IgD-negative memory B cell (primary cell): ENCODE measurements at regions not wholly inside any gene's neighbourhood (a gene's known extent, or its start where the extent isn't known, plus 50 kb on each side); places are given as distances from the start of the nearest gene placed in this dataset.
A peak's percentile ranks its signal among the peaks of the same experiment; 100 is the strongest.

Experiments
- H3K27ac Mint-ChIP-seq, 3 donors: one replicate each; pipeline ENCODE4 v1.8.0; 2020 to 2022; ENCODE audit warnings: mild to moderate bottlenecking in 3 of 3, mixed read lengths in 3 of 3, moderate library complexity in 1 of 3
- H3K27me3 Mint-ChIP-seq: one replicate; pipeline ENCODE4 v1.8.0; 2021; ENCODE audit warnings: mixed read lengths
- H3K36me3 Mint-ChIP-seq: one replicate; pipeline ENCODE4 v1.8.0; 2020; ENCODE audit warnings: mild to moderate bottlenecking, mixed read lengths
- H3K4me1 Mint-ChIP-seq, 3 donors: one replicate each; pipeline ENCODE4 v1.8.0; 2020 to 2022; ENCODE audit warnings: mixed read lengths in 3 of 3, mild to moderate bottlenecking in 1 of 3
- H3K4me3 Mint-ChIP-seq, 4 donors: one replicate each; pipeline ENCODE4 v1.8.0; 2020 to 2022; ENCODE audit warnings: mild to moderate bottlenecking in 4 of 4, mixed read lengths in 4 of 4, moderate library complexity in 3 of 4
- H3K9me3 Mint-ChIP-seq, 3 donors: one replicate each; pipeline ENCODE4 v1.8.0; 2020 to 2021; ENCODE audit warnings: mixed read lengths in 3 of 3, mild to moderate bottlenecking in 1 of 3

- Mint-ChIP-seq H3K4me1 (no peaks in the 10 kb centered on the region), H3K27ac (no peak overlapping the region), H3K4me3 (no peak overlapping the region), H3K36me3 (no peaks in the 10 kb centered on the region), H3K9me3 (no peaks in the 10 kb centered on the region), H3K27me3 (peaks cover 2% of the 10 kb centered on the region)
Measured at GRCh38 chr1:56216218-56216617, 363.1 kb downstream of the PLPP3 start.

GRCh38 chr1:56215771-56216170 lies 363.6 kb downstream of the PLPP3 start:
- Mint-ChIP-seq H3K4me1 (no peaks in the 10 kb centered on the region), H3K9me3 (no peaks in the 10 kb centered on the region), H3K4me3 (no peak overlapping the region), H3K36me3 (no peaks in the 10 kb centered on the region), H3K27me3 (peaks cover 2% of the 10 kb centered on the region), H3K27ac (no peak overlapping the region)

GRCh38 chr1:56215086-56215485 lies 364.3 kb downstream of the PLPP3 start:
- H3K27me3 Mint-ChIP-seq, result peaks cover 2% of the 10 kb centered on the region
- no peak overlapping the region for H3K27ac Mint-ChIP-seq
- no peaks in the 10 kb centered on the region for H3K4me1 Mint-ChIP-seq
- no peaks in the 10 kb centered on the region for H3K36me3 Mint-ChIP-seq
- no peaks in the 10 kb centered on the region for H3K9me3 Mint-ChIP-seq
- H3K4me3 Mint-ChIP-seq, result no peak overlapping the region

- H3K27me3 Mint-ChIP-seq, result no peaks in the 10 kb centered on the region
- no peaks in the 10 kb centered on the region for H3K4me1 Mint-ChIP-seq
- no peak overlapping the region for H3K27ac Mint-ChIP-seq
- no peaks in the 10 kb centered on the region for H3K9me3 Mint-ChIP-seq
- H3K36me3 Mint-ChIP-seq, result no peaks in the 10 kb centered on the region
- no peak overlapping the region for H3K4me3 Mint-ChIP-seq
Measured at GRCh38 chr1:56213068-56213467, 366.3 kb downstream of the PLPP3 start.

GRCh38 chr1:56212143-56212542 lies 367.2 kb downstream of the PLPP3 start:
- no peaks in the 10 kb centered on the region for H3K27me3 Mint-ChIP-seq
- H3K4me3 Mint-ChIP-seq, result no peak overlapping the region
- no peaks in the 10 kb centered on the region for H3K36me3 Mint-ChIP-seq
- no peaks in the 10 kb centered on the region for H3K9me3 Mint-ChIP-seq
- no peak overlapping the region for H3K27ac Mint-ChIP-seq
- H3K4me1 Mint-ChIP-seq, result no peaks in the 10 kb centered on the region

- peaks cover 0 to 6% (median 1%) of the 10 kb centered on the region in 3 donors for H3K9me3 Mint-ChIP-seq
- no peaks in the 10 kb centered on the region for H3K27me3 Mint-ChIP-seq
- no peaks in the 10 kb centered on the region for H3K36me3 Mint-ChIP-seq
- peak overlapping the region in 1 of 3 donors; percentile 20 for H3K27ac Mint-ChIP-seq
- H3K4me1 Mint-ChIP-seq, result no peaks in the 10 kb centered on the region
- no peak overlapping the region for H3K4me3 Mint-ChIP-seq
Measured at GRCh38 chr1:56206391-56206790, 373.0 kb downstream of the PLPP3 start.

GRCh38 chr1:56204206-56204605 lies 375.2 kb downstream of the PLPP3 start:
- no peaks in the 10 kb centered on the region for H3K36me3 Mint-ChIP-seq
- H3K27ac Mint-ChIP-seq, result no peak overlapping the region
- no peaks in the 10 kb centered on the region for H3K27me3 Mint-ChIP-seq
- no peaks in the 10 kb centered on the region for H3K4me1 Mint-ChIP-seq
- H3K9me3 Mint-ChIP-seq, result peaks cover 0 to 6% (median 1%) of the 10 kb centered on the region in 3 donors
- H3K4me3 Mint-ChIP-seq, result no peak overlapping the region

GRCh38 chr1:56202796-56203492 lies 376.4 kb downstream of the PLPP3 start:
- H3K36me3 Mint-ChIP-seq, result no peaks in the 10 kb centered on the region

GRCh38 chr1:56202186-56202585 lies 377.2 kb downstream of the PLPP3 start:
- Mint-ChIP-seq H3K4me1 (no peaks in the 10 kb centered on the region), H3K4me3 (no peak overlapping the region), H3K27me3 (no peaks in the 10 kb centered on the region), H3K9me3 (peaks cover 0 to 6% (median 1%) of the 10 kb centered on the region in 3 donors), H3K36me3 (no peaks in the 10 kb centered on the region), H3K27ac (no peak overlapping the region)

More at GRCh38 chr1:56202796-56203492, 376.4 kb downstream of the PLPP3 start:
- no peaks in the 10 kb centered on the region for H3K4me1 Mint-ChIP-seq
- no peak overlapping the region for H3K4me3 Mint-ChIP-seq
- peaks cover 0 to 6% (median 1%) of the 10 kb centered on the region in 3 donors for H3K9me3 Mint-ChIP-seq
- peak overlapping the region in 1 of 3 donors; percentile 47 for H3K27ac Mint-ChIP-seq
- H3K27me3 Mint-ChIP-seq, result no peaks in the 10 kb centered on the region

GRCh38 chr1:56200896-56201295 lies 378.5 kb downstream of the PLPP3 start:
- Mint-ChIP-seq H3K4me1 (no peaks in the 10 kb centered on the region), H3K27ac (no peak overlapping the region), H3K4me3 (no peak overlapping the region), H3K27me3 (peaks cover 2% of the 10 kb centered on the region), H3K36me3 (no peaks in the 10 kb centered on the region), H3K9me3 (no peaks in the 10 kb centered on the region)

- Mint-ChIP-seq H3K27me3 (peaks cover 2% of the 10 kb centered on the region), H3K36me3 (no peaks in the 10 kb centered on the region), H3K4me1 (no peaks in the 10 kb centered on the region), H3K9me3 (no peaks in the 10 kb centered on the region), H3K4me3 (no peak overlapping the region), H3K27ac (no peak overlapping the region)
Measured at GRCh38 chr1:56200442-56200841, 378.9 kb downstream of the PLPP3 start.

GRCh38 chr1:56199956-56200355 lies 379.4 kb downstream of the PLPP3 start:
- Mint-ChIP-seq H3K27ac (no peak overlapping the region), H3K4me1 (no peaks in the 10 kb centered on the region), H3K4me3 (no peak overlapping the region), H3K27me3 (peaks cover 2% of the 10 kb centered on the region), H3K9me3 (no peaks in the 10 kb centered on the region), H3K36me3 (no peaks in the 10 kb centered on the region)

- Mint-ChIP-seq H3K27ac (no peak overlapping the region), H3K4me3 (no peak overlapping the region), H3K27me3 (peaks cover 2% of the 10 kb centered on the region), H3K4me1 (no peaks in the 10 kb centered on the region), H3K36me3 (no peaks in the 10 kb centered on the region), H3K9me3 (no peaks in the 10 kb centered on the region)
Measured at GRCh38 chr1:56199061-56199460, 380.3 kb downstream of the PLPP3 start.

- Mint-ChIP-seq H3K9me3 (no peaks in the 10 kb centered on the region), H3K27me3 (peaks cover 2% of the 10 kb centered on the region), H3K36me3 (no peaks in the 10 kb centered on the region), H3K27ac (no peak overlapping the region), H3K4me3 (no peak overlapping the region), H3K4me1 (no peaks in the 10 kb centered on the region)
Measured at GRCh38 chr1:56197946-56198345, 381.4 kb downstream of the PLPP3 start.

GRCh38 chr1:56196839-56197238 lies 382.5 kb downstream of the PLPP3 start:
- Mint-ChIP-seq H3K27me3 (peaks cover 3% of the 10 kb centered on the region), H3K4me1 (no peaks in the 10 kb centered on the region)

GRCh38 chr1:56194701-56195300 lies 384.6 kb downstream of the PLPP3 start:
- Mint-ChIP-seq H3K4me3 (no peak overlapping the region), H3K36me3 (no peaks in the 10 kb centered on the region), H3K4me1 (no peaks in the 10 kb centered on the region), H3K9me3 (no peaks in the 10 kb centered on the region), H3K27ac (no peak overlapping the region), H3K27me3 (peaks cover 5% of the 10 kb centered on the region)

More at GRCh38 chr1:56196839-56197238, 382.5 kb downstream of the PLPP3 start:
- Mint-ChIP-seq H3K9me3 (no peaks in the 10 kb centered on the region), H3K27ac (no peak overlapping the region), H3K4me3 (no peak overlapping the region), H3K36me3 (no peaks in the 10 kb centered on the region)
